ENCODE measurements at regions not wholly inside any gene's neighbourhood (a gene's known extent, or its start where the extent isn't known, plus 50 kb on each side); places are given as distances from the start of the nearest gene placed in this dataset.

DNA sequence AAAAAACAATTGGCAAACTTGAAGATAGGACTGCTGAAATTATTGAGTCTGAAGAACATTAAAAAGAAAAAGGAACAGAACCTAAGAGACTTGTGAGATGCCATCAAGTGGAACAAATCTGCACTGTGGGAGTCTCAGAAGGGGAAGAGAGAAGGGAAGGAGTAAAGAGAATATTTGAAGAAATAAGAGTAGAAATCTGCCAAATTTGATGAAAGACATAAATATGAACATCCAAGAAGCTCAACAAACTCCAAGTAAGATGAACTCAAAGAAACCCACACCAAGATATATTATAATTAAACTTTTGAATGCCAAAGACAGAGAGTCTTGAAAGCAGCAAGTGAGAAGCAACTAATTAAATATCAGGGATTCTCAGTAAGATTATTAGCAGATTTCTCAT, 102.7 kb downstream of the ZNF519 start:
- TF ChIP-seq CTCF (IDR thresholded peaks at IDR 0.05) (no peak), POLR2A (IDR thresholded peaks at IDR 0.05) (no peak)

All from lower leg skin (tissue), 3 donors.